K562 (cell line): ENCODE measurements at regions not wholly inside any gene's neighbourhood (a gene's known extent, or its start where the extent isn't known, plus 50 kb on each side); places are given as distances from the start of the nearest gene placed in this dataset.

Experiments used
- ATAC-seq: fragments of 200-7000 bp; cut with Tn5 transposase; 3 replicates; pipeline ENCODE4 v1.9.1; 2020; ENCODE audit warnings: moderate library complexity
- BruUV-seq: library from RNA; stranded (reverse); fragments of 400-500 nt; replicated peaks from 2 replicates; lab custom pipeline; 2021; lab: Mats Ljungman, UMichigan
- CTCF ChIA-PET: fragments of 300-600 bp; formaldehyde crosslinking; extraction: SDS; loops from one replicate; lab custom pipeline; 2021; ENCODE audit warnings: low intra/inter-chr PET ratio; lab: Yijun Ruan, JAX
- POLR2A ChIA-PET: fragments of 300-600, 350-650 bp; sonication (Branson Sonifier 250); formaldehyde crosslinking; extraction: SDS; loops from one replicate; lab custom pipeline; 2021; ENCODE audit warnings: antibody characterized with exemption, inconsistent platforms; lab: Yijun Ruan, JAX
- DNase-seq, 4 experiments: peaks; one replicate each; pipeline versions ENCODE4 v3.0.0 to v3.0.0-alpha.2; 2011 to 2018; ENCODE audit warnings: low spot score in 3 of 4, mixed read lengths in 3 of 4; ENCODE audit errors: extremely low read depth in 1 of 4
- FAIRE-seq: peaks from 2 replicates; lab custom pipeline; 2011; peaks lifted over from hg19 to GRCh38; lab: Jason Lieb, UNC
- H2AFZ ChIP-seq: 2 replicates; pipeline ENCODE4 v1.6.0; 2011; ENCODE audit warnings: low read depth, low read length, control low read depth, inconsistent platforms
- H3K27ac ChIP-seq: fragments of 200-600 bp; 3 replicates; pipeline ENCODE4 v1.8.0; 2011; ENCODE audit warnings: low read depth, mild to moderate bottlenecking, control low read depth, inconsistent platforms, low read length, moderate library complexity, mixed read lengths; ENCODE audit errors: extremely low read depth
- H3K27me3 ChIP-seq, 2 experiments: fragments of 300-600 bp in 1 of 2; 2 replicates in 1 of 2; 3 replicates in 1 of 2; pipeline versions ENCODE4 v1.6.0 to v1.8.0; 2011; ENCODE audit warnings: inconsistent platforms in 2 of 2, low read length in 2 of 2, mild to moderate bottlenecking in 1 of 2, mixed read lengths in 1 of 2, moderate library complexity in 1 of 2; ENCODE audit not compliant: control insufficient read depth in 2 of 2, insufficient read depth in 2 of 2
- H3K36me3 ChIP-seq: fragments of 300-600 bp; 3 replicates; pipeline ENCODE4 v1.8.0; 2011; ENCODE audit warnings: mild to moderate bottlenecking, low read length, inconsistent platforms; ENCODE audit not compliant: control insufficient read depth, insufficient read depth
- H3K4me1 ChIP-seq, 2 experiments: fragments of 200-600 bp in 1 of 2; replicated peaks in 1 of 2; 2 replicates in 1 of 2; 3 replicates in 1 of 2; pipeline versions ENCODE4 v1.5.1 to v1.8.0; 2011; ENCODE audit warnings: inconsistent platforms in 2 of 2, low read length in 2 of 2, mild to moderate bottlenecking in 1 of 2, mixed read lengths in 1 of 2, moderate library complexity in 1 of 2; ENCODE audit not compliant: control insufficient read depth in 2 of 2, insufficient read depth in 2 of 2
- H3K4me2 ChIP-seq: 2 replicates; pipeline ENCODE4 v1.6.1; 2011; ENCODE audit warnings: low read length, control low read depth, inconsistent platforms, mixed read lengths; ENCODE audit not compliant: insufficient read depth
- H3K4me3 ChIP-seq: fragments of 200-600 bp; sonication (generic), shearing (Covaris generic); 2 replicates; pipeline ENCODE4 v1.5.1; 2016; ENCODE audit warnings: control low read depth, inconsistent platforms
- H3K79me2 ChIP-seq: fragments of 200-600 bp; 3 replicates; pipeline ENCODE4 v1.8.0; 2011; ENCODE audit warnings: low read length, inconsistent platforms; ENCODE audit not compliant: control insufficient read depth, insufficient read depth
- H3K9ac ChIP-seq, 2 experiments: 2 replicates each; pipeline versions ENCODE4 v1.6.0 to v1.6.1; 2011; ENCODE audit warnings: low read depth in 2 of 2, low read length in 2 of 2, control low read depth in 1 of 2, inconsistent platforms in 1 of 2, mild to moderate bottlenecking in 1 of 2, mixed read lengths in 1 of 2; ENCODE audit not compliant: insufficient read depth in 1 of 2
- H3K9me1 ChIP-seq: one replicate; pipeline ENCODE4 v1.6.0; 2011; ENCODE audit warnings: inconsistent platforms, mild to moderate bottlenecking, low read length, moderate library complexity; ENCODE audit not compliant: control insufficient read depth, insufficient read depth
- H3K9me3 ChIP-seq: replicated peaks from 2 replicates; pipeline ENCODE4 v1.5.1; 2011; ENCODE audit warnings: low read depth, low read length, inconsistent platforms; ENCODE audit not compliant: control insufficient read depth, insufficient read depth
- H4K20me1 ChIP-seq: replicated peaks from 2 replicates; pipeline ENCODE4 v1.6.1; 2011; ENCODE audit warnings: low read length, inconsistent platforms, mixed read lengths; ENCODE audit not compliant: control insufficient read depth, insufficient read depth
- CHAMP1 ChIP-seq: fragments of 450-650 bp; IDR thresholded peaks from 2 replicates; pipeline ENCODE4 v1.6.1; 2016; ENCODE audit warnings: mild to moderate bottlenecking
- HDAC2 ChIP-seq: fragments of 450-650 bp; IDR thresholded peaks from 2 replicates; pipeline ENCODE4 v1.6.1; 2016; ENCODE audit warnings: mild to moderate bottlenecking
- HLTF ChIP-seq: fragments of 450-650 bp; IDR thresholded peaks from 2 replicates; pipeline ENCODE4 v1.6.1; 2016
- MAX ChIP-seq: sonication (generic); formaldehyde crosslinking; IDR thresholded peaks from 2 replicates; pipeline ENCODE4 v1.9.0; 2022; ENCODE audit warnings: mild to moderate bottlenecking, missing genetic modification reagents
- MBD1 ChIP-seq: fragments of 250-450 bp; sonication (Bioruptor Pico); IDR thresholded peaks from 2 replicates; pipeline ENCODE4 v1.8.0; 2022; ENCODE audit warnings: inconsistent platforms
- MEF2A ChIP-seq: IDR thresholded peaks from 2 replicates; pipeline ENCODE4 v1.6.1; 2011; ENCODE audit warnings: low read depth, mild to moderate bottlenecking, low read length, moderate library complexity; ENCODE audit not compliant: control insufficient read depth
- MLLT1 ChIP-seq, 2 experiments: fragments of 450-650 bp; IDR thresholded peaks; 2 replicates each; pipeline ENCODE4 v1.6.1; 2016
- NFE2 ChIP-seq: IDR thresholded peaks from 2 replicates; pipeline ENCODE4 v1.6.1; 2014; ENCODE audit warnings: antibody characterized with exemption, low read depth
- RAD21 ChIP-seq, 2 experiments: fragments of 250-450 bp in 1 of 2; fragments of 450-650 bp in 1 of 2; sonication (Bioruptor Pico) in 1 of 2; formaldehyde crosslinking in 1 of 2; IDR thresholded peaks in 1 of 2; conservative IDR thresholded peaks in 1 of 2; 2 replicates each; pipeline versions ENCODE4 v1.4.0 to v1.8.0; 2020 to 2022; ENCODE audit warnings: mild to moderate bottlenecking in 2 of 2, moderate library complexity in 1 of 2
- RBBP5 ChIP-seq: fragments of 200-600 bp; sonication (generic); IDR thresholded peaks from 2 replicates; pipeline ENCODE4 v1.6.1; 2012; ENCODE audit warnings: borderline replicate concordance, mild to moderate bottlenecking, low read length, control low read depth, inconsistent platforms; ENCODE audit not compliant: insufficient read depth, poor library complexity, severe bottlenecking
- ZNF717 ChIP-seq: fragments of 250-450 bp; sonication (Bioruptor Pico); IDR thresholded peaks from 2 replicates; pipeline ENCODE4 v1.5.0; 2021
- ZSCAN29 ChIP-seq: fragments of 450-650 bp; IDR thresholded peaks from 2 replicates; pipeline ENCODE4 v1.6.1; 2017
- WGBS: fragments of 100-300 bp; shearing (Covaris generic); methylation state at CpG from one replicate; pipeline ENCODE4 v1.1.6; 2016; ENCODE audit warnings: low coverage, mixed read lengths; ENCODE audit not compliant: insufficient coverage; ENCODE audit errors: missing lambda C conversion rate; 5-methylcytosine and 5-hydroxymethylcytosine counted together
- in situ Hi-C: fragments of 300-500 bp; cut with MboI; formaldehyde crosslinking; loops from 4 replicates; pipeline ENCODE4 v1.15.0; 2018; ENCODE audit warnings: inconsistent platforms, mixed read lengths
- intact Hi-C: fragments of 100-400 bp; cut with micrococcal nuclease; formaldehyde crosslinking; loops from 2 replicates; pipeline ENCODE4 v1.14.2; 2022

GRCh38 chr6:86707545-86708120 lies 229.7 kb upstream of the HTR1E start (continued):
- TF ChIP-seq MBD1 (CRISPR knock-in tag) (no peak), MAX (CRISPR knock-in tag) (no peak), CHAMP1 (no peak)

GRCh38 chr6:86706449-86706848 lies 230.9 kb upstream of the HTR1E start:
- BruUV-seq, result no TSS peak
- Histone ChIP-seq H3K36me3 (no peaks in the 10 kb centered on the region; the same call in 2 of the 3 replicates), H3K9me1 (no peaks in the 10 kb centered on the region), H3K27me3 (no peaks in the 10 kb centered on the region), H3K4me3 (no peak overlapping the region), H3K9me3 (no peaks in the 10 kb centered on the region), H3K4me2 (no peak overlapping the region), H3K79me2 (no peaks in the 10 kb centered on the region), H3K4me1 (no peaks in the 10 kb centered on the region; a peak in 1 of 5 replicates), H3K27ac (no peak overlapping the region), H2AFZ (peak overlapping the region; percentile 67; the same call in 1 of the 2 replicates), H3K9ac (no peak overlapping the region), H4K20me1 (no peaks in the 10 kb centered on the region)
- peak; percentile 98 for ATAC-seq
- ChIA-PET POLR2A (no interaction called here), CTCF (no interaction called here)
- peak in 3 of 4 experiments; percentile 16 to 55 (median 35) for DNase-seq
- WGBS, result 24% methylated on average over 4 of the region's 4 CpGs
- intact Hi-C loops, result loop anchor here (1.0 kb wide), 1 partner anchor 23 kb away; no protein-coding TSS in a partner anchor
- in situ Hi-C loops, result no loop called here
- FAIRE-seq, result peak; percentile 44
- no peak for TF ChIP-seq MEF2A
- no peak for TF ChIP-seq NFE2
- no peak for TF ChIP-seq HLTF
- no peak for TF ChIP-seq HDAC2
- no peak for TF ChIP-seq ZNF717
- no peak for TF ChIP-seq MLLT1 (IDR thresholded peaks at IDR 0.05)
- no peak for TF ChIP-seq RBBP5
- TF ChIP-seq RAD21 (CRISPR knock-in tag; conservative IDR thresholded peaks at IDR 0.05 in 1 of 2, IDR thresholded peaks at IDR 0.05 in 1 of 2), result peak; percentile 26 to 51; a peak in 3 of 4 replicates
- no peak for TF ChIP-seq ZSCAN29
